ENCODE measurements at regions not wholly inside any gene's neighbourhood (a gene's known extent, or its start where the extent isn't known, plus 50 kb on each side); places are given as distances from the start of the nearest gene placed in this dataset.

DNA sequence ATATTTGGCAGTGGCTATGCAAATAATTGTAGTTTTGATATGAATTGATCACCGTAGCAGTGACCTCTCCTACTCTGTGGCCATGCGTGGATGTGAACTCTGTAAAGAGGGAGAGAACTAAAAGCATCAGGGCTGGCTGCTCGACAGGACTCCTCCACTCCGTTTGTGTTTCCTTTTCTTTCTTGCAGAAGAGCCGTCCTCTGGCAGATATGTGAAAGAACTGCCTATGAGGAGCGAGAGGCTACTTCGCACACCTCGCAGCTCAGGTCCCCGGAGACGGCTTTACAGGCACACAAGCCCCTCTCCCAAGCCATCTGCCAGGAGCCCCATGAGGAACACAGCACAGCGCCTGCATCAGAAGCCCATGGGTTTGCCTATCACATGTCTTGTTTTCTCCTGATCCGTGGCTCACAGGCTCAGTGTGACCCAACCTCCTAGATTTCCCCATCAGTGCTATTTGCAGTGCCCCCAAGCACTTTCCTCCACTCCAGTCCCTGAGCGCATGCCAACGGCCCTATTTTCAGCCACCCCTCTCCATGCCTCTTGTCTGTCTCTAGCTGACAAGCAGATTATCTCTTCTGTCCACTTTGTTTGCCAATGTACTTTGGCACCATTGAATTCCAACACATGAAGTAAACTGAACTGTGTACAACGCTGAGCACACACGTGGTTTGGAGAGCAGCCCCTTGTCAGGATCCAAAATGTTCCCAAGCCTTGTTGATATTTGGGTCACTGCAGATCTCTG, 164.3 kb upstream of the AKR1E2 start:
- DNase-seq, result no peak

DNA sequence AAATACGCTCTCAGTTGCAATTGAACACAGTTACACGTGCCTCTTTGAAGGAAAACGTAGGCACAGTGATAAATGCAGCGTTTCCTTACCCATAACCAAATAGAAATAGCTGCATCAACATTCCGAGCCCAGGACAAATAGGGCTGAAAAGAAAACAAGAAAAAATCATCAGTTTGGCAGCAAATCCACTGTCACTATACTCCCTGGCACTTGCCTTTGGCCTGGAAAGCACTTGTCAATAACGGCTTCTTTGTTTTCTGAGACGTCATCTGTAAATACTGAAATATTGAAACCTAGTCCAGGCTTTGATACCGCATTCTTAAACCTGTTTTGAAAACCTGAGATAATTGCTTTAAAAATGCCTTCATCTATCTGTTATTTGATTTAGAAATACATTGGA, 167.2 kb upstream of the AKR1E2 start:
- DNase-seq, result no peak

DNA sequence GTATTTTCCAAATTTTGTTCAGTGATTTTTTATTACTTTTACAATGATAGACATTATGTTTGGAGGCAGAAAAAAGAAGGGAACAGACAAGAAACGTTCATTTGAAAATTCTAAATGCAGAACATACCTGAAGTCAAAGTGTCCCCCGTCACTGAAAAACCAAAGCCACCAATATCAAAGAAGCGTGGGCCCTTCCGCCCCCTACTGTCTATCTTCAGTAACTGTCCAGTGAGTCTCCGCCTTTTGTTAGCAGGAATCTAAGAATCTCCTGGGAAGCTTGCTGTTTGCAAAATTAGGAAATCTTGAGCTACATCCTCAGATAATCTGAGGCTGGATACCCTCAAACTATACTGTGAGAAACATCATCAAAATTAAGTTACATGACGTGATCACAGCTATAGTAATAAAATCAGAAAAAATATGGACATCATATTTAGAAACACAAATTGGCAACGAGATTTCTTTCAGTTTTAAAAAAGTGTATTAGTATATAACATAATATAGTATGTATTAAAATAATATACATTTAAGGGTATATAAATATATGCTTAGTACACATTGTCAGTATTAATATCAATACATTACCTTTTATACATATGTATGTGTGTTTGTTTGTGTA, 169.3 kb upstream of the AKR1E2 start:
- no peak for DNase-seq

DNA sequence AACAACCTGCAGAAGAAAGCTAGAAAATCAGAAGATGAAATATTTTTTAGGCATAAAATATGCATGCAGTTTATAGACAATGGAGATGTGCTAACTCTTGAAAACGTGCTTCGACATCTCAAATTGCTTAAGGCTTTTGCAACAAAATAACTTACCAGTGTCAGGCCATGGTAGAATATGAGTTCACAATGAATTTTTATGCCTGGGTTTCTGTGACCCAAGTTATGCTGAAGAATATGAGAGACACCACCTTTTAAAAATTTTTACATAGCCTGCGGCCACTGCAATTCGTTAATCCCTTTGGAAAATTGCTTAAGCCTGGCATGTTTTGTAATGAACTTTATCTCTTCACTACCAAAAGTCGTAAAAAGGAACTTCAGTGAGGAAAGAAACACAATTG, 170.1 kb upstream of the AKR1E2 start:
- DNase-seq, result no peak

DNA sequence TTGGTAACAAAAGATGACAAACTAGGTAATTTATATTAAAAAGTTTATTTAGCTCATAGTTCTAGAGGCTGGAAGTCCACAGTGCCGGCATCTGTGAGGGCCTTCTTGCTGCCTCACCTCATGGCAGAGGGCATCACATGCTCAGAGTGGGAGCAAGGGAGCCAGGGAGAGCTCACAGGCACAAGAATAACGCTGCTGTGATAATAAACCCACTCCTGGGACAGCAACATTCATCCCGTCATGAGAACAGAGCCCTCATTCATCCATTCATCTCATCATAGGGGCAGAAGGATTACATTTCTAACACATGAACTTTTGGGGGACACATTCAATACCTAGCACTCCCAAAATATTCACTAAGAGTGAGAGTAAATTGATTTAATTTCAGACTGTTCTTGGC, 170.6 kb upstream of the AKR1E2 start:
- no peak for DNase-seq

DNA sequence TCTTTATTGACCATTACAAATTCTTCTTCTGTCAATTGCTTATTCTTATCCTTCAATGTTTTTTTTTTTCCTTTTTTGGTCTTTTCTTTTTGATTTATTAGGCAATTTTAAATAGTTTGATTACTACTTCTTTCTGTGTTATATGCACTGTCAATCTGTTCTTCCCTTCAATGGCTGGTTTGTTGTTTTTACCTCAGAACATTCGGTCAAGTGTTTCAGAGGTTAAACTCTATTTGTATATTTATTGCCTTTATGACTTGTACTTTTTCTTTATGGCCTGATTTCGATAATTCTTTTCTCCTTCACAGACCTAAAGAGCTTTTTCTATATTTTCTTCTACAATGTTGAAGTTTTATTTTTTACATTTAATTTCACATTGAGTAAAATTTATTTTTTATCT, 171.5 kb upstream of the AKR1E2 start:
- DNase-seq, result no peak

DNA sequence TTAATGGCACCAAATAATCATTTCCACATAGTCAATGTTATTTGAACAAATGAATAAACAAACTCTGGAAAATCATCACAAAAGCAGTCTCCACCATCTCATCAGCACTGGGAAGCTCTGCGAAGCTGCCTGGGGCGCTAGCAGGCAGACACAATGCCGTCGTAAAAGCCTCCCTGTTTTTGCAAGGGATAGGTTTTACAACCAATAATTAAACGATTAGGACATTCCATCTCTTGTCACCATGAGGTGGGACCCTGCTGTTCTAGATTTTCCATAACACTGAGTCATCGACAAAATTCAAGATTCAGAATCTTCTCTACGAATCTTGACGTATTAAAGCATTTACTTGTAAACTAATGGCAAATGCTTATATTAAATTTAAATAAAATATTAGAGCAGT, 172.8 kb upstream of the AKR1E2 start:
- no peak for DNase-seq

DNA sequence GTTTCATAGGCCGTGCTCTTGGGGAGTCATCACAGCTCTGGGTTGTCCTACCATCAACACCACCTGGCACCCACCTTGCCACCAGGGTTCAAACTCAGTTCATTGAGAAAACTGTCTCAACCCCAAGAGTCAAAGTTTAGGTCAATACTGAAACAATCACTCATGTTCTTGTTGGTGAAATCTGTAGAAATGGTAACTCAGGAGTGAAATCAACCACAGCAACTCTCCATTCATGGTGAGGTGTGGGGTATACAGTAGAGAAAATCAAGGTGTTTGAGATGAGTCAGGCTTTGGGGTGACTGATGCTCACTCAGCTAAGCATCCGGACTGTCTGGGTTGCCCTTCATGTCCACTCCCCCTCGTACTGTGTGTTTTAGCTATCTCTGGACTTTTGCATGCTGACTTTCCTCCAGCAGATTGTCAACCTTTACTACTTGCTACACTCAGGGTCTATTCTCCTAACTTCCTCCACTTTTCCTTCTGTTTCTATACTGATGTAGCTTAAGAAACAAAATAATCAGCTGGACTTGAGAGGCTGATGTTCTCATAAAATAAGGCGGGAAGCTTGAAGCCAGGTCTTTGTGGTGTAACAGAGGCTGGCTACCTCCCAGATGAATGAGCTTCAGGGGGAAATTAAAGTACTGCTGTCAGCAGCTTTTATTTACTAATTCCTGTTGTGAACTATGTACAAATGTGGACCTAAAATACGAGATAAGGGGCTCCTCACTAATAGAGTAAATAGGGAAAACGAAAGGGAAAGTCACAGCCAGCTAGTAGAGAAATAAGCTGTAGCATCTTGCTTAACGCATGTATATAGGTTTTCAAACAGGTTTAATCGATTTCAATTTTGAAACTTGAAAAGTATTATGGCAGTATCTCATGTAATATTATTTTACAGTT, 173.6 kb upstream of the AKR1E2 start:
- DNase-seq, result no peak

DNA sequence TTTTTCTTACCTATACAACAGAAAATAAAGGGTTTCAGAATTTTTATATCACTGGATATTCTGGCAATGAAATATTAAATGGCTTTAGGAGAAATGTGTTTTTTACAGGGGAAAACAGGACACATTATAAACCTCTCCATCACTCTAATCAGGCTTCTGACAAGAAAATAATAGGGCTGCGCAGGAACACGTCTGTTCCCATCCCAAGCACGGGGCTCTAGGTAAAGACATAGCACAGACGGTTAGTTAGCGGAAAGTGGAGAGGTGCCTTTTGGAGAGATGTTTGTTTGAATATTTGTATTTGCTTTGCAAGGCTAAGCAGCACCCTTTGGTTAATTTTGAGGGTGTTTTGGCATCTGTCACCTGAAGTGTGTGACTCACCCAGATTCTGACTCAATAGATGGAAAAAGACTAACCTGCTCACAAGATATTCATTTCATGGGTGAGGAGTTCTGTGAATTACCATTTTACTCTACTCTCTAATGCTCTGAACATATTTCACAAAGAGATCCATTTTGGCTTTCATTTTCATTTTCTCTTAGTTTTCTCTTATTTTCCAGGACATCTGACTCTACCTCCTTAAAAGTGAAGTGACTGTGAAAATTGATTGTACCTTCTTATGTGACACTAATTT, 174.5 kb upstream of the AKR1E2 start:
- no peak for DNase-seq

DNA sequence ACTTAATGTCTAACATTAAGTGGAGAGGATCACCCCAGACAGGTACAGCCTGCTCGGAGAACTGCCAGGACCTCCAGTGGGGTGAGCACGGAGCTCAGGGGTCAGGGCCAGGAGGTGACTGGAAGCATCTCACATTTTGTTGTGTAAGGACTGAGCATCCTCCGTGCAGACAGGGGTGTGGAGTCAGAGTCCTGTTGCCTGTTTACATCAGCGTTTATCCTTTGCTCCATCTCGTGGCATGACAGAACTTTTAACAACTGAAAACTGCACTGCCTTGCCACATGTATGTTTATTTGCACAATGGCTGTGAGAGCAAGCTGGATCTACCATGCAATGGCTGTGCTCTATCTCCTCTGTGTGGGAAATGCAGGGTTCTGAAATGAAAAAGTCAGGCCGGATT, 175.4 kb upstream of the AKR1E2 start:
- DNase-seq, result no peak

DNA sequence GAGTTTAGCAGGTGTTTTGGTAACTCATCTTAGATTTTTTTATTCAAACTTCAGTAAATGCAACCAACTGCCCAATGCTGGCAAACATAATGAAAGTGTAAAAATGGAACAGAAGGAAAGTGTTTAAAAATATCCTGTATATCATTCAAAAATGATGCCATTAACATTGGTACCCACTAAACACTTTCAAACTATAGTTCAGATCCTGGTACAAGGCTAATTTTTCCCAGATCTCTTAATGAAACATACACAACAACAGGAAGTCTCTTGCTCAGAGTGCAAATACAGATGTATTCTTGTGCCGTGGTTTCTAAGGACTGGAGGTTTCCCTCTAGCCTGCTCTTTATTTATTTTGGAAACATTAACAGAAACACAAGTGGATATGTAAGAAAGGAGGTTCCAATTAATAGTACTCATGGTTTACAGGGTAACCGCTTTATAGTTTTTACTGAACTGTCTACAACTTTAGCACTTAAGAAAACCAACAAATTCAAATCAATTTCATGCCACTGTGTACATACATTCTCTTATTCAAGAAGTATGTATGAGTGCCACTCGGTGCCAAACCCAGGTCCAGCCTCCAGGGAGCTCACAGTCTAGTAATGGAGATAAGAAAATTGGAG, 176.0 kb upstream of the AKR1E2 start:
- no peak for DNase-seq

DNA sequence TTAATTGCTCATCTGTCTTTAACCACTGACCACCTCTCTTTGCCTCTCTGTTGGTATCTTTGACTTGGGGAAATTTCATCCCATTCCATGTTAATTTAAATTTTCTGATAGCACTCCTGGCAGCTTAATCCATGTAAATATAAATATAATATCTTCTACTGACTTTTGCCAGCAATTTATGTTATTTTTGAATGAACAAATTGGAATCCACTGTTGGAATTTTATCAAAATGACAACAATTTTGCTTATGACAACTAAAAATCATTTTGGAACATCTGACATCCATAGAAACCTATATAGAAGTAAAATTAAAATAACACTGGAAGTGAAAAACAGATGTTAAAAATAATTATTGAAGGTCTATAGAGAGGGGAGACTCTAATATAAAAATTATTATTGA, 176.5 kb upstream of the AKR1E2 start:
- DNase-seq, result no peak

DNA sequence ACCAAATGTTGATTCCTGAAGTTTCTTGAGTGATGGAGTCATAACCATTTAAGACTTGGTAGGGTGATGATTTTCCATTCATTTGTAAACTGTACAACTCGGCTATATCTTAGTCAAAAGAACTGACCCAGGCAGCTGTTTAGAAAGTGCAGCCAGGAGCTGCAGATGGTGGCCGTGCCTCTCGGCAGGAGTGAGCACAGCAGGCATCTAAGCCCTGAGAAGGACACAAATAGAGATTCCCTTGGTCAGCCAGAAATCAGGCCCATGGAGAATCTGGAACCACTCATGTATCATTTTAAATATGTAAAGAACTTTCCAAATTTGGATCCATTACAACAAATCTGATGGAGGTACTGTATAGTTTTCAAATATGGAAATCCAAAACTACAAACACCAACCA, 177.0 kb upstream of the AKR1E2 start:
- no peak for DNase-seq

DNA sequence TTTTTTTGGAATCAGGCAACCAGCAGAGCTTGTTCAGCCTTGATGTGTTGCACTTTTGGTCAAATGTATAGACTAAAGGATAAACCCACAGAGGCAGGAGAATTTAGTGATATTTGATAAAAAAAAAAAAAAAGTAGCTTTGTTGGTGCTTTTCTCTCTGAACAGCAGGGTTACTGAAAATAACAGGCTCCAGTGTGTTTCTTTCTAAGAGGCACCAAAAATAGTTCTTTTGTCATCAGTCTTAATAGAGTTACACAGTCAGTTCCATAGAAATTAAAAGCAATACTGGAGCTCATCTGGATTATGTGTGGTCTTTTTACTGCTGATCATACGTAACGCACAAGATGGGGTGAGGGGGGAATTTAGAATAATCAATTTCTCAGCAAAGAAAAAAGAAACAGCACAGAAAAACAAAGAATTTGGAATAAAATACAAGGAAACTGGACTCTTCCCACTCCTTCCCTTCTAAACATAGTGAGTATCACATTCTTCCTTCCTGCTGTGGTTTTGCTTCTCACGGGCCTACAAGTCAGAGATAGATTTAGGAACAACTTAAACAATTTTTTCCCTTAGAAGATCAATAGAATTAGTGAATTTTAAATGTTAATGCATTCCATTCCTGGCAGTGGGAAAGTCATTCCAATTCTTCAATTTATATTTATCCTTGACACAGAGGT, 178.8 kb upstream of the AKR1E2 start:
- no peak for DNase-seq

DNA sequence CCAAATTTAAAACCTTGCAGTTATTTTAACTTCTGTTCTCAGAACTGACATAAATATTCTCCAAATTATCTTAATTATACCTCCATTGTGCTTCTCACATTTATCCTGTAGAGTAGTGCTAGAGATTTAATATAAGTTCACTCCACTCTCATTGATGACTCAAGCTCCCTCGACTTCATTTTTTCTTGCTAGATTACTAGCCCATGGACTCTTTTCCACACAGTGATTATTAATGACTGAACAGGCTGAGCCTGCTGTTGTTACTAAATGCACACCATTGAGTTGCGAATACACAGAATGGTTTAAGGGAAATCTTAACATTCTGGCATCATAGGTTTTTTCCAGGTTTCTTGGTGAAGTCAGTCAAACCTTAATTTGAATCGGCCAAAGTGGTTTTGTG, 179.5 kb upstream of the AKR1E2 start:
- DNase-seq, result no peak

DNA sequence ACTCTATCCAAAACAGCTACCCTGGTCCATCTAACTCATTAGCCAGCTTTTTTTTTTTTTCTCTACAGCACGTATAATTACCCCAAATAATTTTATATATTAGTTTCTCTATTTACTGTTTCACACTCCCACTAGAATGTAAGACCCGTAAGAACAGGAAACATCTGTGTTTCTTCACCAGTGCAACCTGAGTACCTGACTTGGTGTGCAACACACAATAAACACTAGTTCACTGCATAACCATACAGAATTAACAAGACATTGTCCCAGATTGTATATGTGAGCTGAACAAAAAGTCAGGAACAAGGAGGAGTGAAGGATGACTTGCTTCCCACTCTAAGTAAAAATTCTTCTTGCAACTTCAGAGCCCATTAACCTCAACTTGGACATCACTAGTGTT, 180.2 kb upstream of the AKR1E2 start:
- no peak for DNase-seq

DNA sequence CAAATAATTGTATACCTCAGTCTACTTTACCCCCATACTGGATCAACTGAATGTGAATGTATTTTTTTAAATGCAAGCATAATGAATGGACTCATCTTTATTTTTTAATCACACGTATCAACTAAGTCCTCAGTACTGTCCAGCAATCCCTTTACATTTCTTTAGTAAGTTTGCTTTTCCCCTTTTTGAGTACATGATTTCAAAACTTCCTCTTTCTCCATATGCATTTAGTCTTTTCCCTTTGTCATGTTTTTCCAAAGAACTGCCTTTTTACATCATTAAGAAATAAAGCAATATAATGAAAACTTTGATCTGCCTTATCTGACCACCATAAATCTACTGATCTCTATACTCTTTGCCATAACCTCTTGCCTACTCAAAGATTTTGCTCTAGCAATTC, 182.5 kb upstream of the AKR1E2 start:
- no peak for DNase-seq

DNA sequence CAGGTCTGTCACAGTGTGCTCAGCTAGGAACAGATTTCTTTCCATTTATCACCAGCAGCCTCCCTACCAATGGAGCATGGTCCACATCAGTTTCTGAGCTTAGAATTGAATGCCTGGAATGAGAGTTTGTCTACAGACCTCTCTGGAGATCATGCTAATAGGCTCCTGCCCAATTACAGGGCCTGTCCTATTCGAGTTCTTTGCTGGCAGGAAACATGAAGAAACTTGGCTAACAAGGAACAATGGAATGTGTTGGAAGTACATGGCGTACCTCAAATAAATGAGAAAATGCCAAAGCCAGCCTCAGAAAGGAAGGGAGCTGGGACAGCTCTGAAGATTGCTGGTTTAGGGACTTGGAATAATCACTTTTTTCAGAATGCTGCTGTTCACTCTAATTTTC, 186.0 kb upstream of the AKR1E2 start:
- no peak for DNase-seq

DNA sequence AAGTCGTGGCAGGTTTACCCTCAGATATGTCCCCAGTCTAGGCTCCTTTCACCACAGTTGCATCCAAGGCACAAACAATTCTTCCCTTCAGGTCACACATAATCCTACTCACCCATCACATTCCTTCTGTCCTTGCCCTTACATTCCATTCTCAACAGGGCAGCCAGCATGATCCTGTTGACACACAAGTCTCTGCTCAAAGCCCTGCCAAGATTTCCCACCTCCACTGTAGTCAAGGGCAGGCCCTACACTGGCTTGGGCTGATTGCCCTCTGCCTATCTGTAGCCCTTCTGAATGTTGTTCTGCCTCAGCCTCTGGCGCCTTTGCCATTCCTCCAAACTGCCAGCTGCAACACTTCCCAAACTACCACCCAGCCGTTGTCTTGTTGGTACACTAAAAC, 187.9 kb upstream of the AKR1E2 start:
- DNase-seq, result no peak

DNA sequence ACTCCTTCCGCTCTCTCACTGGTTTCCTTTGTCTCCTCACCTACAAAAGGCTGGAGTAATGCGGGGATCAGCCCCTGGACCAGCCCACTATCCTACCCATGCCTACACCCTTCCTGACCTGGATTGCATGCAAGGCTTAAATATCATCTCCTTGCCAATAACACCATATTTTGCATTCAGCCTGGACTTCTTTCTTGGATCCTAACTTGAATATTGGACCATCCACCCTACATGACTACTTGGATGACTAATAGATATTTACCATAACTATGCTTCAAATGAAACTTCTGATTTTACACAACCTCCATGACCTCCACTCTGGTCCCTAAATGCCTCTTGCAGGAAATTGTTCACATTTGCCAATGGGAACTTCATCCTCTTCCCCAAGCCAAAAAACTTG, 188.3 kb upstream of the AKR1E2 start:
- no peak for DNase-seq

DNA sequence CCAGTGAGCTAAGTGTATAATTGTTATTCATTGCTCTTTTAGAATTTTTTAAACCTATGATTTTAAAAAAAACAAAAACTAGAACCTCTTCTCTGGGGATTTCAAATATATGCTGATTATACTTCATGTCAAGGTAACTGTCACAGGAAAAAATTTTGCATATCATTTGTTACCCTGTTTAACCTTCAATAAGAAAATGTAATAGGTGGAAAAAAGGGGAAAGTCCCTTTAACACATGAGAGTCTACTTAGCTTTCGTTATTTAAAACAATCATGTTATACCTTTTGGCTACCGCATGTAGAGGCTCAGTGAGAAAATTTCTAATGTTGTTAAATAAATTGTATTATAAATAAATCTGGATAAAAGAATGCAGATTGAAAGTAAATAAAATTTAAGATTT, 190.1 kb upstream of the AKR1E2 start:
- DNase-seq, result no peak

DNA sequence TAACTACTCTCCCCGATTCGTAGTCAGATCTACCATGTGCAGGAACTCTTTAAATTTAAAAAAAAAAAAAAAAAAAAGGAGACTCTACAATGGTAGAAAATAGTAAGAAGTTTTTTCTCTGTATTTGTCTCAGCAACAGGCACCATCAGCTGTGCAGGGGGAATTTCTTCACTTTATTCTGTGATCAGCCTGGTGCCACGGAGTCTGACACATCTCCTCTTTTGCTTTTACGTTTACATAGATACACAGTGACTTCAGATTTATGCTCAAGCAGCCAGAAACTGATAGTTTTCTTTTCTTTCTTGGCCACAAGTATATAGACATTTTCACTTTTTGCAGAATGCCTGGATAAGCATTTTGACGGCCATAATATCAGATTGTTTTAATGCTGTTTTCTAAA, 190.6 kb upstream of the AKR1E2 start:
- no peak for DNase-seq

DNA sequence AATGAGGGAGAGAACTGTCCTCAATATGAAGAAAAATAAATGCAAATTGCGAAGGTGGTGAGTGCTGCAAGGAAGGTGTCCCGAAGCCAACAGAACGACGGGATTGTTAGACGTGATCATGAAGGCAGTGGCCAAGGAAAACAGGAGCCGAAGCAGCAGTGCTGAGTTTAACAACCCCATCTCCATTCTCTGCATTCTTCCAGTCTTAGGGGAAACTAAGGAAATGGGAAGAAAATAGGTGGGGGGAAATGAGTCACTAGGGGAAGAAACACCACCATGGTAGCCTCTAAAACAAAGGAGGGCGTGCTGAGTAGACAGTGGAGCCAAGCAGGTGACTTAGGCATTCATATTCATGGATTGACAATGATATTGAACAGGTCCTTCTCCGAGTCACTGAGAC, 192.2 kb upstream of the AKR1E2 start:
- no peak for DNase-seq

All from activated CD4-positive, CD25-positive, alpha-beta regulatory T cell treated with anti-CD3 and anti-CD28 coated beads, Interleukin-2, amount 50 U/mL, for 72 hours (primary cell).